Gastrocnemius medialis (tissue), 4 donors: ENCODE measurements at regions not wholly inside any gene's neighbourhood (a gene's known extent, or its start where the extent isn't known, plus 50 kb on each side); places are given as distances from the start of the nearest gene placed in this dataset.

ENCODE experiments used
- POLR2A ChIP-seq, 2 donors: fragments of 450-650 bp; IDR thresholded peaks; one replicate each; pipeline ENCODE4 v1.6.1; 2017; ENCODE audit warnings: antibody characterized with exemption in 2 of 2, mild to moderate bottlenecking in 2 of 2, moderate library complexity in 2 of 2
- TF ChIP-seq, protein P1 (sequence below), 5 experiments: fragments of 450-650 bp in 3 of 5; fragments of 200-600 bp in 2 of 5; sonication (generic) in 2 of 5; IDR thresholded peaks in 4 of 5; conservative IDR thresholded peaks in 1 of 5; 1 replicate in 4 of 5; 2 replicates in 1 of 5; pipeline ENCODE4 v1.5.1; 2016 to 2019; ENCODE audit warnings: antibody characterized with exemption in 5 of 5, mild to moderate bottlenecking in 3 of 5, moderate library complexity in 3 of 5

DNA sequence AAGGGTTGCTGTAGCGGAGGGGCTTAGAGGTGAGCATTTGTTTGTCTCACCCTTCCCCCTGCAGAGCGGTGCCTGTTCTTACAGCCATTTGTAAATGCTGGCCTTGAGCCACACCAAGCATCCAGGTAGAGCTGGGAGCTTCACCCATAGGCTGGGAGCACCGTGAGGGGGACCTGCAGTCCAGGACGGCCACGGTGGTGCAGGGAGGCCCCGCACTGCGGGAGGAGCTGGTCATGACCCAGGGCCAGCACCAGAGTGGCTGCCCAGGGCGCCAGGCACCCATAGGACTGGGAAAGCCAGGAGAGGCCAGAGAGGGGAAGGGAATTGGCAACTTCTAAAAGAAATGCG, 197.3 kb upstream of the ADAMTS16 start:
- TF ChIP-seq, protein P1, sequence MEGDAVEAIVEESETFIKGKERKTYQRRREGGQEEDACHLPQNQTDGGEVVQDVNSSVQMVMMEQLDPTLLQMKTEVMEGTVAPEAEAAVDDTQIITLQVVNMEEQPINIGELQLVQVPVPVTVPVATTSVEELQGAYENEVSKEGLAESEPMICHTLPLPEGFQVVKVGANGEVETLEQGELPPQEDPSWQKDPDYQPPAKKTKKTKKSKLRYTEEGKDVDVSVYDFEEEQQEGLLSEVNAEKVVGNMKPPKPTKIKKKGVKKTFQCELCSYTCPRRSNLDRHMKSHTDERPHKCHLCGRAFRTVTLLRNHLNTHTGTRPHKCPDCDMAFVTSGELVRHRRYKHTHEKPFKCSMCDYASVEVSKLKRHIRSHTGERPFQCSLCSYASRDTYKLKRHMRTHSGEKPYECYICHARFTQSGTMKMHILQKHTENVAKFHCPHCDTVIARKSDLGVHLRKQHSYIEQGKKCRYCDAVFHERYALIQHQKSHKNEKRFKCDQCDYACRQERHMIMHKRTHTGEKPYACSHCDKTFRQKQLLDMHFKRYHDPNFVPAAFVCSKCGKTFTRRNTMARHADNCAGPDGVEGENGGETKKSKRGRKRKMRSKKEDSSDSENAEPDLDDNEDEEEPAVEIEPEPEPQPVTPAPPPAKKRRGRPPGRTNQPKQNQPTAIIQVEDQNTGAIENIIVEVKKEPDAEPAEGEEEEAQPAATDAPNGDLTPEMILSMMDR (IDR thresholded peaks at IDR 0.05 in 4 of 5, conservative IDR thresholded peaks at IDR 0.05 in 1 of 5) = no peak
- TF ChIP-seq POLR2A (IDR thresholded peaks at IDR 0.05) = no peak
